ENCODE measurements at regions not wholly inside any gene's neighbourhood (a gene's known extent, or its start where the extent isn't known, plus 50 kb on each side); places are given as distances from the start of the nearest gene placed in this dataset.

DNA sequence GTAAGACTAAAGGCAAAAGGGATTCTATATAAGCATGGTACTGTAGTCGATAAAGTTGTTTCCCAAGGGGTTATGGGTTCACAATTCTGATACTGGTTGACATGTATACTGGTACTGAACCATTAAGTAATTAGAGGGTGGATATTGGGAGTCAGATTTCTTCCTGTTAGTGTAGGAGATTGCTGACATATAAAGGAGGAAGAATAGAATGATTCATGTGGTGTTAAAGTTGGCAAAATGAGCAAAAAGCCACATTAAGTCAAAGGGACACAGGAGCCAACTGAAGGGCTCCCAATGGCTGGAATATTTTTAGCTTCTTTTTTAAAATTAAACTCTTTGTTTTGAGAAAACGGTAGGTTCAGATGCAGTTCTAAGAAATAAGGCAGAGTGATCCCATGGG lies 126.3 kb upstream of the PRNP start:
- TF ChIP-seq, protein P1, sequence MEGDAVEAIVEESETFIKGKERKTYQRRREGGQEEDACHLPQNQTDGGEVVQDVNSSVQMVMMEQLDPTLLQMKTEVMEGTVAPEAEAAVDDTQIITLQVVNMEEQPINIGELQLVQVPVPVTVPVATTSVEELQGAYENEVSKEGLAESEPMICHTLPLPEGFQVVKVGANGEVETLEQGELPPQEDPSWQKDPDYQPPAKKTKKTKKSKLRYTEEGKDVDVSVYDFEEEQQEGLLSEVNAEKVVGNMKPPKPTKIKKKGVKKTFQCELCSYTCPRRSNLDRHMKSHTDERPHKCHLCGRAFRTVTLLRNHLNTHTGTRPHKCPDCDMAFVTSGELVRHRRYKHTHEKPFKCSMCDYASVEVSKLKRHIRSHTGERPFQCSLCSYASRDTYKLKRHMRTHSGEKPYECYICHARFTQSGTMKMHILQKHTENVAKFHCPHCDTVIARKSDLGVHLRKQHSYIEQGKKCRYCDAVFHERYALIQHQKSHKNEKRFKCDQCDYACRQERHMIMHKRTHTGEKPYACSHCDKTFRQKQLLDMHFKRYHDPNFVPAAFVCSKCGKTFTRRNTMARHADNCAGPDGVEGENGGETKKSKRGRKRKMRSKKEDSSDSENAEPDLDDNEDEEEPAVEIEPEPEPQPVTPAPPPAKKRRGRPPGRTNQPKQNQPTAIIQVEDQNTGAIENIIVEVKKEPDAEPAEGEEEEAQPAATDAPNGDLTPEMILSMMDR (IDR thresholded peaks at IDR 0.05; ENCODE audit: insufficient read depth, low read length, missing control alignments) = no peak
- H3K4me3 ChIP-seq (ENCODE audit: low read depth, low read length) = no peak overlapping the region
- ChIA-PET POLR2A (no interaction called here), CTCF (no interaction called here)
- DNase-seq (ENCODE audit: low read depth, low spot score) = no peak

DNA sequence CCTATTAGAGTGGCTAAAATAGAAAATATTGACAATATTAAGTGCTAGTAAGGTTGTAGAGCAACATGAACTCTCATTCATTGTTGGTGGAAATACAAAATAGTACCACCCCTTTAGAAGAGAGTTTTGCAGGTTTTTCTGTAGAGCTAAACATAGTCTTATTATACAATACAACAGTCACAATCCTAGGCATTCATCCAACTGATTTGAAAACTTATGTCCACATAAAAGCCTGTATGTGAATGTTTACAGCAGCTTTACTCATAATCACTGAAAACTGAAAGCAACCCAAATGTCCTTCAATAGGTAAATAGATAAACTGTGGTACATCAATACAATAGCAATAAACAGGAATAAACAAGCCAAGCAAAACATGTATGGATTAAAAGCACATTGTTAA lies 127.2 kb upstream of the PRNP start:
- CTCF ChIA-PET = no interaction called here
- TF ChIP-seq, protein P1 (IDR thresholded peaks at IDR 0.05; ENCODE audit: insufficient read depth, low read length, missing control alignments) = no peak
- DNase-seq (ENCODE audit: low read depth, low spot score) = no peak
- POLR2A ChIA-PET = no interaction called here
- H3K4me3 ChIP-seq (ENCODE audit: low read depth, low read length) = no peak overlapping the region

DNA sequence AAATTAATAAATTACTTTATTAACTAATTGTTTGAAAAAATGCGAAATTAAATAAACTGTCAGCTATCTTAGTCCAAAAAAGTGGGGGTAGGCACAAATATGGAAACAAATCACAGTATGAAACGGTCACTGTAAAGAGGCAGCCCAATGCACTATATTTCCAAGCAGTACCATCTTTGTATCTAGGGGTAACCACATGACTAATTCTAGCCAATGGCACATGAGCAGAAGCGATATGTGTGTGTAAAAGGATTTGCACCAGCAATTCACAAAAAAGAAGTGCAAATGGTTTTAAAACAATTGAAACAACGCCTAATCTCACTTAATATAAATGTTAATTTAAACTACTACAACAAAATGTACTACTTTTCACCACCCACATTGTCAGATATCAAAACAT lies 129.5 kb upstream of the PRNP start:
- CTCF ChIA-PET = no interaction called here
- no peak for DNase-seq (ENCODE audit: low read depth, low spot score)
- TF ChIP-seq, protein P1 (IDR thresholded peaks at IDR 0.05; ENCODE audit: insufficient read depth, low read length, missing control alignments) = no peak
- POLR2A ChIA-PET = no interaction called here
- H3K4me3 ChIP-seq (ENCODE audit: low read depth, low read length) = no peak overlapping the region

DNA sequence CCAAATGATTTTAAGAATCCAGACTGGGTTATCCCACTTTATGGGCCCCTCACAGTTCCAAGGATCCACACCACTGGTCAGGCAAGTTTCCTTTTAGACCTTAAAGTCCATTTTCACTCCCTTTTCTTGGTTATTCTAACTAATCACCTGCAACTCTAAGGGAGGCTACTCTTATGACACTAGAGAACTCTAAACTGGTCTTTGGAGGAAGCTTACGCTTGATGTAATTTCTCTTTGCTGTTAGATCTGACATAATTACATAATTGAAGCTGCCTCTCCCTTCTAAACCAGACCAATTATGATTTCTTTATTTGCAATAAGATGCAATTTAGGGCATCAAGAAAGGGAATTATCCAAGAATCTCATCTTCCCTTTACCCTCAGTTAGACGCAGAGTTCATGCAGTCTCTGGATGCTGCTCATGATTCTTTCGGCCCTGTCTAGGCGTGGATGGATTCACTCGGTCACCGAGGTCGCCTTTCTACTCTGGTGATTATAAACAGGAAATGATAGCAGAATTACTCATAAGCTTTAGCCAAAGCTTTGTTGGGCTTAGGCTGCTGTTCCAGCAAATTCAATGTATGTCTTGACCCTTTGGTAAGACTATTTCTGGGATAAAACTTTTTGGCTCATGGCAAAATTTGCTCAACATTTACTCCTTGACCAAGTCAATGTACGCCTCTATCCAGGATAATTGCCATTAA lies 130.9 kb upstream of the PRNP start:
- peak; percentile 12 for DNase-seq (ENCODE audit: low read depth, low spot score)
- POLR2A ChIA-PET = no interaction called here
- TF ChIP-seq, protein P1 (IDR thresholded peaks at IDR 0.05; ENCODE audit: insufficient read depth, low read length, missing control alignments) = no peak
- CTCF ChIA-PET = interaction anchor here (0.7 kb wide), 1 partner anchor 25 kb away, joined by 3 read pairs; no protein-coding TSS in a partner anchor
- H3K4me3 ChIP-seq (ENCODE audit: low read depth, low read length) = no peak overlapping the region

DNA sequence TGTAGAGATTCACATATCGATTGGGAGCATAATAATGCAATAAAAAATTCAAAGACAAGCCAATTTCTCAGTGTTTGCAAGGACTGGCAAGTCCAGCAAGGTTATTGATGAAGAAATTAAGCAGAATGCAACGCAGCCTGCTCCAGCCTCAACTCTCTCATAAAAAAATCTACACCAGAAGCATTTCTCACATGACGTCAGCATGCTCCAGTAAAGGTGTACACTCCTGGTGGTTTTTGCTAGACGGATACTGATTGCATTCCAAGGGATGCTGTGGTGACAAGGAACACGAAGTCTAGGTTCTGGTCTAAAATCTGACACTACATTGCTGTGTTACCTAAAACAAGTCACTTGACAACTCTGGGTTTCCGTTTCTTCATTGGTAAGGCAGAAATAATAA lies 131.9 kb upstream of the PRNP start:
- TF ChIP-seq, protein P1 (IDR thresholded peaks at IDR 0.05; ENCODE audit: insufficient read depth, low read length, missing control alignments) = no peak
- ChIA-PET POLR2A (no interaction called here), CTCF (no interaction called here)
- no peak for DNase-seq (ENCODE audit: low read depth, low spot score)
- H3K4me3 ChIP-seq (ENCODE audit: low read depth, low read length) = no peak overlapping the region

DNA sequence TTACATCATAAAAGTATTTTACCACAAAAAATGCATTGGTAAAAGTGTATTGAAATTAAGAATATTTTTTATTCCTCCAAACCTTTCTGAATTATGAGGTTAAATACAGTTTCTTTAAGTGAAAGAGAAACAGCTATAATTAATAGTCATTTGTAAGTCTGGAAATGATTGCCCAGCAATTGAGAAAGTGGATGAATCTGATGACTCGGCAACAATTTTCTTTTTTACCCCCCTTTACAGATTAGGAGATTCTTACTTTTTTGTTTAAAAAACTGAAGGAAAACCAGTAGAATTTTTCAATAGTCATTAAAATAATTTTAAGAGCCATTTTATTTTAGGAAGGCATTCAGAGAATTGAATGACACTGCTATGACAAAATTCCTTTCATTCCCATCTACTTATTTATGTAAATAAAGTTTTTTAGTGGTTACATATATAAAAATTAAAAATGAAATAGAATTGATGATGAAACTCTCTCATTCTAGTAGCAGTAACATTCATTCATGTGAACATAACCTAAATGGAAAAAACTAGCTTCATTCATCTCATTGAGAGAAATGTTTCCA lies 134.1 kb upstream of the PRNP start:
- CTCF ChIA-PET = interaction anchor here (1.1 kb wide), 1 partner anchor 302 kb away, joined by 3 read pairs; no protein-coding TSS in a partner anchor
- no peak overlapping the region for H3K4me3 ChIP-seq (ENCODE audit: low read depth, low read length)
- POLR2A ChIA-PET = interaction anchor here (0.7 kb wide), 1 partner anchor 326 kb away, joined by 3 read pairs; no protein-coding TSS in a partner anchor

More for the DNA sequence above, 134.1 kb upstream of the PRNP start:
- DNase-seq (ENCODE audit: low read depth, low spot score) = no peak
- TF ChIP-seq, protein P1 (IDR thresholded peaks at IDR 0.05; ENCODE audit: insufficient read depth, low read length, missing control alignments) = no peak

All from AG04449 (cell line).